Neural cell (in vitro differentiated cells): ENCODE measurements at regions not wholly inside any gene's neighbourhood (a gene's known extent, or its start where the extent isn't known, plus 50 kb on each side); places are given as distances from the start of the nearest gene placed in this dataset.

ENCODE experiments used
- H2AFZ ChIP-seq: fragments of 200-600, 300-800 bp; sonication (generic), shearing (Covaris generic); 2 replicates; pipeline ENCODE4 v1.6.0; 2014; ENCODE audit warnings: low read depth, mild to moderate bottlenecking, antibody characterized with exemption, low read length, moderate library complexity
- H3F3A ChIP-seq: fragments of 200-600 bp; shearing (Covaris generic); 2 replicates; pipeline ENCODE4 v1.6.1; 2016; ENCODE audit warnings: mild to moderate bottlenecking, moderate library complexity, mixed read lengths, antibody characterized with exemption, low read length; ENCODE audit not compliant: insufficient read depth, poor library complexity, severe bottlenecking
- H3K27ac ChIP-seq: fragments of 200-600, 300-800 bp; sonication (generic), shearing (Covaris generic); 2 replicates; pipeline ENCODE4 v1.5.1; 2014; ENCODE audit warnings: mild to moderate bottlenecking, low read length, moderate library complexity
- H3K27me3 ChIP-seq: fragments of 300-800, 200-600 bp; sonication (generic), shearing (Covaris generic); 2 replicates; pipeline ENCODE4 v1.6.0; 2014; ENCODE audit warnings: mild to moderate bottlenecking, low read depth, low read length, moderate library complexity; ENCODE audit not compliant: insufficient read depth
- H3K36me3 ChIP-seq: fragments of 300-800, 200-600 bp; sonication (generic), shearing (Covaris generic); 2 replicates; pipeline ENCODE4 v1.5.1; 2014; ENCODE audit warnings: mild to moderate bottlenecking, antibody characterized with exemption, low read length, moderate library complexity; ENCODE audit not compliant: insufficient read depth
- H3K4me2 ChIP-seq: fragments of 300-800, 200-600 bp; sonication (generic), shearing (Covaris generic); 2 replicates; pipeline ENCODE4 v1.6.0; 2014; ENCODE audit warnings: mild to moderate bottlenecking, low read length
- H3K4me3 ChIP-seq: fragments of 300-800, 200-600 bp; sonication (generic), shearing (Covaris generic); 2 replicates; pipeline ENCODE4 v1.5.1; 2014; ENCODE audit warnings: mild to moderate bottlenecking, low read length, moderate library complexity
- H3K79me2 ChIP-seq: fragments of 200-600 bp; shearing (Covaris generic); replicated peaks from 2 replicates; pipeline ENCODE4 v1.6.0; 2014; ENCODE audit warnings: mild to moderate bottlenecking, low read length, moderate library complexity; ENCODE audit not compliant: insufficient read depth
- H3K9ac ChIP-seq: fragments of 300-800, 200-600 bp; sonication (generic), shearing (Covaris generic); 2 replicates; pipeline ENCODE4 v1.6.1; 2016; ENCODE audit warnings: mild to moderate bottlenecking, low read length, mixed read lengths
- H3K9me2 ChIP-seq: fragments of 200-600 bp; shearing (Covaris generic); 2 replicates; pipeline ENCODE4 v1.6.1; 2016; ENCODE audit warnings: mild to moderate bottlenecking, low read length, mixed read lengths; ENCODE audit not compliant: insufficient read depth
- H3K9me3 ChIP-seq: fragments of 200-600, 300-800 bp; sonication (generic), shearing (Covaris generic); 2 replicates; pipeline ENCODE4 v1.6.1; 2016; ENCODE audit warnings: mild to moderate bottlenecking, mixed run types, low read length, moderate library complexity, mixed read lengths
- H4K20me1 ChIP-seq: fragments of 200-600 bp; shearing (Covaris generic); 2 replicates; pipeline ENCODE4 v1.6.1; 2016; ENCODE audit warnings: mild to moderate bottlenecking, mixed run types; ENCODE audit not compliant: insufficient read depth
- CTCF ChIP-seq: fragments of 450-650 bp; IDR thresholded peaks from 2 replicates; pipeline ENCODE4 v1.5.1; 2014; ENCODE audit warnings: antibody characterized with exemption, mild to moderate bottlenecking, moderate library complexity; ENCODE audit not compliant: poor library complexity, severe bottlenecking
- EP300 ChIP-seq: fragments of 450-650 bp; conservative IDR thresholded peaks from 2 replicates; pipeline ENCODE4 v1.6.1; 2014; ENCODE audit warnings: antibody characterized with exemption, mild to moderate bottlenecking, moderate library complexity; ENCODE audit not compliant: poor library complexity, severe bottlenecking
- EZH2 ChIP-seq: fragments of 200-600, 300-800 bp; shearing (Covaris generic), sonication (generic); IDR thresholded peaks from 2 replicates; pipeline ENCODE4 v1.6.1; 2014; ENCODE audit warnings: antibody characterized with exemption, low read length, borderline replicate concordance, mild to moderate bottlenecking; ENCODE audit not compliant: insufficient read depth, poor library complexity, severe bottlenecking
- MXI1 ChIP-seq: fragments of 450-650 bp; conservative IDR thresholded peaks from 2 replicates; pipeline ENCODE4 v1.6.1; 2014; ENCODE audit warnings: antibody characterized with exemption, mild to moderate bottlenecking; ENCODE audit not compliant: poor library complexity, severe bottlenecking
- POLR2AphosphoS5 ChIP-seq: IDR thresholded peaks from 2 replicates; pipeline ENCODE4 v1.6.1; 2012
- RAD21 ChIP-seq: fragments of 450-650 bp; conservative IDR thresholded peaks from 2 replicates; pipeline ENCODE4 v1.6.1; 2014; ENCODE audit warnings: antibody characterized with exemption, mild to moderate bottlenecking, moderate library complexity
- REST ChIP-seq: IDR thresholded peaks from 2 replicates; pipeline ENCODE4 v1.6.1; 2012; ENCODE audit warnings: borderline replicate concordance
- SMC3 ChIP-seq: fragments of 450-650 bp; conservative IDR thresholded peaks from 2 replicates; pipeline ENCODE4 v1.6.1; 2014; ENCODE audit warnings: antibody characterized with exemption, mild to moderate bottlenecking, moderate library complexity; ENCODE audit not compliant: poor library complexity
- TAF1 ChIP-seq: IDR thresholded peaks from 2 replicates; pipeline ENCODE4 v1.6.1; 2012; ENCODE audit warnings: low read depth

DNA sequence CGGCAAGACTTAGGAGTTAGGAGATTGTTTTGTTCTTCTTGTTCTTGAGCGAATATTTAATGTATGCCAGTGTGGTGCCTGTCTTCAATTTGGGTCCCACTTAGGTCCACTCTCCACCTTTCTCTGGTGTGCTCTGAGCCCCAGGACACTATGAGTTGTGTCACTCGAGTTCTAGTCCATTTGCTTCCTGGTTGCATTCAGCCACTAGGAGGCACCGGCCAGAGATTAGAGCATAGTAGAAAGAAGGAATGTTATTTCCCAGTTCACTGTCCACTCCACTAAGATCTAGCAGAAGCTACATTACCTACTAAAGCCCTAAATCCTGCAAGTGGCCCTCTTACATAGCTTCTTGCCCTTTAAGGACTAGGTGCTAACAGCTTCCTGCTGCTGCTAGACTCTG, 326.9 kb downstream of the NAF1 start:
- no peaks in the 10 kb centered on the region for H3K36me3 ChIP-seq
- H4K20me1 ChIP-seq = no peaks in the 10 kb centered on the region
- no peak for TF ChIP-seq REST
- TF ChIP-seq EP300 = no peak
- TF ChIP-seq RAD21 = no peak
- TF ChIP-seq TAF1 = no peak
- no peak for TF ChIP-seq EZH2
- TF ChIP-seq SMC3 = no peak
- no peak for TF ChIP-seq POLR2AphosphoS5
- no peak for TF ChIP-seq CTCF
- no peak for TF ChIP-seq MXI1
- H3K4me3 ChIP-seq = no peak overlapping the region
- no peak overlapping the region for H3K4me2 ChIP-seq
- H3K27me3 ChIP-seq = no peaks in the 10 kb centered on the region
- no peak overlapping the region for H3K27ac ChIP-seq
- H3K9me2 ChIP-seq = no peaks in the 10 kb centered on the region
- no peaks in the 10 kb centered on the region for H3F3A ChIP-seq
- H2AFZ ChIP-seq = no peak overlapping the region
- H3K79me2 ChIP-seq = no peaks in the 10 kb centered on the region
- H3K9ac ChIP-seq = no peak overlapping the region
- no peaks in the 10 kb centered on the region for H3K9me3 ChIP-seq

GRCh38 chr4:162838671-162839070, 328.0 kb downstream of the NAF1 start:
- no peak for TF ChIP-seq RAD21
- TF ChIP-seq EP300 = no peak
- TF ChIP-seq EZH2 = no peak
- no peak for TF ChIP-seq CTCF
- TF ChIP-seq TAF1 = no peak
- no peak for TF ChIP-seq MXI1
- TF ChIP-seq SMC3 = no peak
- TF ChIP-seq REST = no peak
- no peak for TF ChIP-seq POLR2AphosphoS5
- H3K4me3 ChIP-seq = no peak overlapping the region
- no peaks in the 10 kb centered on the region for H3K79me2 ChIP-seq

More at GRCh38 chr4:162838671-162839070, 328.0 kb downstream of the NAF1 start:
- no peaks in the 10 kb centered on the region for H3K27me3 ChIP-seq
- no peaks in the 10 kb centered on the region for H3F3A ChIP-seq
- H4K20me1 ChIP-seq = no peaks in the 10 kb centered on the region
- no peak overlapping the region for H3K27ac ChIP-seq
- no peaks in the 10 kb centered on the region for H3K36me3 ChIP-seq
- H3K9me2 ChIP-seq = no peaks in the 10 kb centered on the region
- H3K4me2 ChIP-seq = no peak overlapping the region
- no peaks in the 10 kb centered on the region for H3K9me3 ChIP-seq
- H2AFZ ChIP-seq = no peak overlapping the region
- no peak overlapping the region for H3K9ac ChIP-seq
